ENCODE measurements at regions not wholly inside any gene's neighbourhood (a gene's known extent, or its start where the extent isn't known, plus 50 kb on each side); places are given as distances from the start of the nearest gene placed in this dataset.
A peak's percentile ranks its signal among the peaks of the same experiment; 100 is the strongest.

DNA sequence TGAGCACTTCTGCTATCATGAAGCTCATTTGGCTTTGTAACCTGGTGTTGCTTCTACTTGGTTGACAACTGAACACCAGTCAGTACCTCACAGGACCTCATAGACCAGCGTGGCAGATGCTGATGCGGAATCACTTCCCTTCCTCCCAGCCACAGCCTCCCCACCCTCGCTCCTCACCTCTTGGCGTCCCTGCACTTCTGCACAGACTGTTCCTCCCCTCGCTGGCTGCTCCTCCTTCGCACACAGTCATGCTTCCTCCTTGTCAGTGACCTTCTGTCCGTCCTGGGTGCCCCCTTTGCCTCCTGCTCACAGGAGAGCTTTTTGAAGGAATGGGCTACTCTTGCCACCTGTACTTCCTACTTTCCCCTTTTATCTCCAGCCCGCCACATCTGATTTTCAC lies 61.4 kb upstream of the CTBP2 start:
- DNase-seq (ENCODE audit: low spot score) = no peak

GRCh38 chr10:125219776-125220175 lies 59.4 kb upstream of the CTBP2 start:
- DNase-seq (ENCODE audit: low spot score) = no peak

DNA sequence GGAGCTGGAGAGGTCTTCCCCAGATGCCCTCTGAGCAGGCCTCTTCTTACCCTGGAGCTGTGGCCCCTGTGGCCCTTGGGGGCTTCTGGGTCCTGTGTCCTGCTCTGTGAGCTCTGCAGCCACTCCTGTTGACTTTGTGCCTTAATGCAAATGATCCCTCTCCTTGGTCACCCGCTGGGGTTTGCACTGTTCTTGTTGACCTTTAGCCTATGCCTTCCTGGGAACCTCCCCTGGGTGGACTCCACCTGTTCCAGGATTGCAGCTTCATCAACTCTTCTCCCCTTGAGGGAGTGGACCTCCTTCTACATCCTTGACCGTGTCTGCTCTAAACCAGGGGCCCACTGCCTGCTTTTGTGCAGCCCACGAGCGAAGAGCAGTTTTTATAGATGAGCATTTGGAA lies 58.6 kb upstream of the CTBP2 start:
- no peak for DNase-seq (ENCODE audit: low spot score)

GRCh38 chr10:125217990-125218675 lies 57.8 kb upstream of the CTBP2 start:
- DNase-seq (ENCODE audit: low spot score) = no peak

DNA sequence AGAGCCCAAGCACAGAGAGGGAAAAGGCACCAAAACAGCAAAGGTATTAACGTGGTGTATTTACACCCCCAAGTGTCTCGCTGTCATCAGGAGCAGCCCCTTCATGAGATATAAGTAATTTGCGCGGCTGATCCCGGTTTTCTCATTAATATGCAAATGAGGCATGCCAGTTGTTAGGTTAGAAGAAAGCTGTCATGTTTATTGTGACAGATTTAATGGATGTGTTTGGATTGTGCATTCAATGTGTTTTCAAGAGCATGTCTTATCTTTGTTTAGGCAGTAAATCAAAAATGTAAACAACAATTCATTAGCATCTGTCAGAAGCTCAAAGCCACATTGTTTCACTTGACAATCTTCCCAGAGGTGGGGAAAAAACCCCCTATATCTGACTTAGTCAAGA lies 56.5 kb upstream of the CTBP2 start:
- DNase-seq (ENCODE audit: low spot score) = no peak

- DNase-seq (ENCODE audit: low spot score) = peak; percentile 55
These were observed 55.9 kb upstream of the CTBP2 start for GRCh38 chr10:125216309-125216708.

DNA sequence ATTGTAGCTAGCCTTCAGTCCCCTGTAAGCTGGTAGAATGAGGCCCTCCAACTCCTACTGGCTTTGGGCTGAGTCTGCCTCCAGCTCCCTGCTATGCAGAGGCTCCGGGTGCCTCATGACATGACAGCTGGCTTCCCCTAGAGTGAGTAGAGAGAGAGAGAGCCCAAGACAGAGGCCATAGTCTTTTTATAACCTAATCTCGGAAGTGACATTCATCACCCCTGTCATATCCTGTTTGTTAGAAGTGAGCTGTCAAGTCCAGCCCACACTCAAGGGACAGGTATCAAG lies 53.9 kb upstream of the CTBP2 start:
- DNase-seq (ENCODE audit: low spot score) = no peak

GRCh38 chr10:125213541-125214282 lies 53.3 kb upstream of the CTBP2 start:
- no peak for DNase-seq (ENCODE audit: low spot score)

DNA sequence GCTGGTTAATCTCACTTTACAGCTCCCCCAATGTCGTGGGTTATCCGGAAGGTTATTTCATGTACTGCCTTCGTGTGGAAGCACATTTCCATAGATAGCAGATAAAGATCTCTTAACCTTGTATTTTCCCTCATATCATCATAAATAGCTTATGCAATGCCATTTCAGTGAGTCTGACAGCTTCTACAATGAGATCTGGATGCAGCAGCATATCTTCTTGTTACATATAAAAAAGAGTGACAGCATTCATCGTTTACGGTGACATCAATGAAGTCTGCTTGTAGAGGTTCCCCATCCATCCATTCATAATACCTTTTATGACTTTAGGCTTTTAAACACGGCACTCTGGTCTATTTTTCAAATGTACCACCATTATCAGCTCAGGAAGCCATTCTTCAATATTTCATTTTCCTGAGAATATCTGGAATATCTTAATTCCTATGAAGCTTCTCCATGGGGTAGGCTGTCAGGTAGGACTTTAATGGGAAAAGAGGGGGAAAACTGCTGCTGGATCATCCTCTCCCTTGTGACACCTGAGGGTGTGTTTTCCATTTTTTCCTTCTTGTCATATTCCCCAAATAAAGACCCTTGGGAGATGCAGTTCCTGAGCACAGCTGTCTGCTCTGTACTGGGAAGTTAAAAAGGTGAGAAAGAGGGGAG lies 51.9 kb upstream of the CTBP2 start:
- no peak for DNase-seq (ENCODE audit: low spot score)

Data from mesenteric fat pad (tissue), 1 donor.